K562 (cell line): ENCODE measurements at regions not wholly inside any gene's neighbourhood (a gene's known extent, or its start where the extent isn't known, plus 50 kb on each side); places are given as distances from the start of the nearest gene placed in this dataset.

Experiments used
- ATAC-seq: fragments of 200-7000 bp; cut with Tn5 transposase; 3 replicates; pipeline ENCODE4 v1.9.1; 2020; ENCODE audit warnings: moderate library complexity
- BruUV-seq: library from RNA; stranded (reverse); fragments of 400-500 nt; replicated peaks from 2 replicates; lab custom pipeline; 2021; lab: Mats Ljungman, UMichigan
- CTCF ChIA-PET: fragments of 300-600 bp; formaldehyde crosslinking; extraction: SDS; loops from one replicate; lab custom pipeline; 2021; ENCODE audit warnings: low intra/inter-chr PET ratio; lab: Yijun Ruan, JAX
- POLR2A ChIA-PET: fragments of 300-600, 350-650 bp; sonication (Branson Sonifier 250); formaldehyde crosslinking; extraction: SDS; loops from one replicate; lab custom pipeline; 2021; ENCODE audit warnings: antibody characterized with exemption, inconsistent platforms; lab: Yijun Ruan, JAX
- DNase-seq, 4 experiments: peaks; one replicate each; pipeline versions ENCODE4 v3.0.0 to v3.0.0-alpha.2; 2011 to 2018; ENCODE audit warnings: low spot score in 3 of 4, mixed read lengths in 3 of 4; ENCODE audit errors: extremely low read depth in 1 of 4
- FAIRE-seq: peaks from 2 replicates; lab custom pipeline; 2011; peaks lifted over from hg19 to GRCh38; lab: Jason Lieb, UNC
- H2AFZ ChIP-seq: 2 replicates; pipeline ENCODE4 v1.6.0; 2011; ENCODE audit warnings: low read depth, low read length, control low read depth, inconsistent platforms
- H3K27ac ChIP-seq: fragments of 200-600 bp; 3 replicates; pipeline ENCODE4 v1.8.0; 2011; ENCODE audit warnings: low read depth, mild to moderate bottlenecking, control low read depth, inconsistent platforms, low read length, moderate library complexity, mixed read lengths; ENCODE audit errors: extremely low read depth
- H3K27me3 ChIP-seq, 2 experiments: fragments of 300-600 bp in 1 of 2; 2 replicates in 1 of 2; 3 replicates in 1 of 2; pipeline versions ENCODE4 v1.6.0 to v1.8.0; 2011; ENCODE audit warnings: inconsistent platforms in 2 of 2, low read length in 2 of 2, mild to moderate bottlenecking in 1 of 2, mixed read lengths in 1 of 2, moderate library complexity in 1 of 2; ENCODE audit not compliant: control insufficient read depth in 2 of 2, insufficient read depth in 2 of 2
- H3K36me3 ChIP-seq: fragments of 300-600 bp; 3 replicates; pipeline ENCODE4 v1.8.0; 2011; ENCODE audit warnings: mild to moderate bottlenecking, low read length, inconsistent platforms; ENCODE audit not compliant: control insufficient read depth, insufficient read depth
- H3K4me1 ChIP-seq, 2 experiments: fragments of 200-600 bp in 1 of 2; replicated peaks in 1 of 2; 2 replicates in 1 of 2; 3 replicates in 1 of 2; pipeline versions ENCODE4 v1.5.1 to v1.8.0; 2011; ENCODE audit warnings: inconsistent platforms in 2 of 2, low read length in 2 of 2, mild to moderate bottlenecking in 1 of 2, mixed read lengths in 1 of 2, moderate library complexity in 1 of 2; ENCODE audit not compliant: control insufficient read depth in 2 of 2, insufficient read depth in 2 of 2
- H3K4me2 ChIP-seq: 2 replicates; pipeline ENCODE4 v1.6.1; 2011; ENCODE audit warnings: low read length, control low read depth, inconsistent platforms, mixed read lengths; ENCODE audit not compliant: insufficient read depth
- H3K4me3 ChIP-seq: fragments of 200-600 bp; sonication (generic), shearing (Covaris generic); 2 replicates; pipeline ENCODE4 v1.5.1; 2016; ENCODE audit warnings: control low read depth, inconsistent platforms
- H3K79me2 ChIP-seq: fragments of 200-600 bp; 3 replicates; pipeline ENCODE4 v1.8.0; 2011; ENCODE audit warnings: low read length, inconsistent platforms; ENCODE audit not compliant: control insufficient read depth, insufficient read depth
- H3K9ac ChIP-seq, 2 experiments: 2 replicates each; pipeline versions ENCODE4 v1.6.0 to v1.6.1; 2011; ENCODE audit warnings: low read depth in 2 of 2, low read length in 2 of 2, control low read depth in 1 of 2, inconsistent platforms in 1 of 2, mild to moderate bottlenecking in 1 of 2, mixed read lengths in 1 of 2; ENCODE audit not compliant: insufficient read depth in 1 of 2
- H3K9me1 ChIP-seq: one replicate; pipeline ENCODE4 v1.6.0; 2011; ENCODE audit warnings: inconsistent platforms, mild to moderate bottlenecking, low read length, moderate library complexity; ENCODE audit not compliant: control insufficient read depth, insufficient read depth
- H3K9me3 ChIP-seq: replicated peaks from 2 replicates; pipeline ENCODE4 v1.5.1; 2011; ENCODE audit warnings: low read depth, low read length, inconsistent platforms; ENCODE audit not compliant: control insufficient read depth, insufficient read depth
- H4K20me1 ChIP-seq: replicated peaks from 2 replicates; pipeline ENCODE4 v1.6.1; 2011; ENCODE audit warnings: low read length, inconsistent platforms, mixed read lengths; ENCODE audit not compliant: control insufficient read depth, insufficient read depth
- ADNP ChIP-seq: fragments of 200-800 bp; sonication (Bioruptor generic); IDR thresholded peaks from 2 replicates; pipeline ENCODE4 v1.6.1; 2016; ENCODE audit warnings: missing genetic modification characterization, missing compliant biosample characterization
- BRD4 ChIP-seq: fragments of 200-600 bp; sonication (generic); IDR thresholded peaks from 2 replicates; pipeline ENCODE4 v1.6.1; 2017; ENCODE audit warnings: inconsistent platforms
- ESRRB ChIP-seq: fragments of 250-450 bp; sonication (Bioruptor Pico); IDR thresholded peaks from 2 replicates; pipeline ENCODE4 v1.5.0; 2020; ENCODE audit warnings: mild to moderate bottlenecking, moderate library complexity, borderline replicate concordance
- GATAD2B ChIP-seq: fragments of 450-650 bp; IDR thresholded peaks from 2 replicates; pipeline ENCODE4 v1.6.1; 2017; ENCODE audit warnings: mild to moderate bottlenecking, borderline replicate concordance
- KLF6 ChIP-seq: fragments of 250-450 bp; sonication (Bioruptor Pico); IDR thresholded peaks from 2 replicates; pipeline ENCODE4 v1.4.0; 2020; ENCODE audit warnings: mild to moderate bottlenecking, moderate library complexity, borderline replicate concordance
- MTA3 ChIP-seq: fragments of 450-650 bp; formaldehyde crosslinking; IDR thresholded peaks from 2 replicates; pipeline ENCODE4 v1.6.1; 2017; ENCODE audit warnings: mild to moderate bottlenecking, borderline replicate concordance
- NONO ChIP-seq, 2 experiments: fragments of 200-400 bp in 1 of 2; fragments of 450-650 bp in 1 of 2; formaldehyde crosslinking in 1 of 2; IDR thresholded peaks; 2 replicates each; pipeline ENCODE4 v1.6.1; 2017; ENCODE audit warnings: low read depth in 2 of 2, mild to moderate bottlenecking in 2 of 2, moderate library complexity in 2 of 2, low read length in 1 of 2
- PTBP1 ChIP-seq: fragments of 200-400 bp; formaldehyde crosslinking; IDR thresholded peaks from 2 replicates; pipeline ENCODE4 v1.6.1; 2017; ENCODE audit warnings: low read depth, low read length
- SNIP1 ChIP-seq: fragments of 450-650 bp; IDR thresholded peaks from 2 replicates; pipeline ENCODE4 v1.7.1; 2017; ENCODE audit warnings: low read depth, mild to moderate bottlenecking
- ZBTB49 ChIP-seq: sonication (generic); formaldehyde crosslinking; IDR thresholded peaks from 2 replicates; pipeline ENCODE4 v1.8.0; 2022; ENCODE audit warnings: missing genetic modification reagents, mild to moderate bottlenecking, borderline replicate concordance
- ZNF24 ChIP-seq: fragments of 450-650 bp; IDR thresholded peaks from 2 replicates; pipeline ENCODE4 v1.6.1; 2016
- WGBS: fragments of 100-300 bp; shearing (Covaris generic); methylation state at CpG from one replicate; pipeline ENCODE4 v1.1.6; 2016; ENCODE audit warnings: low coverage, mixed read lengths; ENCODE audit not compliant: insufficient coverage; ENCODE audit errors: missing lambda C conversion rate; 5-methylcytosine and 5-hydroxymethylcytosine counted together
- in situ Hi-C: fragments of 300-500 bp; cut with MboI; formaldehyde crosslinking; loops from 4 replicates; pipeline ENCODE4 v1.15.0; 2018; ENCODE audit warnings: inconsistent platforms, mixed read lengths
- intact Hi-C: fragments of 100-400 bp; cut with micrococcal nuclease; formaldehyde crosslinking; loops from 2 replicates; pipeline ENCODE4 v1.14.2; 2022

GRCh38 chr3:144079634-144080033 is 108.0 kb downstream of the DIPK2A start:
- FAIRE-seq (no peak), DNase-seq (no peak), ATAC-seq (no peak)
- no TSS peak for BruUV-seq
- Histone ChIP-seq H3K4me3 (no peak overlapping the region), H3K9me3 (no peaks in the 10 kb centered on the region), H4K20me1 (no peaks in the 10 kb centered on the region), H3K79me2 (no peaks in the 10 kb centered on the region), H3K27ac (no peak overlapping the region), H3K9me1 (no peaks in the 10 kb centered on the region), H3K36me3 (no peaks in the 10 kb centered on the region), H3K4me1 (no peaks in the 10 kb centered on the region), H3K27me3 (no peaks in the 10 kb centered on the region), H2AFZ (no peak overlapping the region), H3K9ac (no peak overlapping the region), H3K4me2 (no peak overlapping the region)
- in situ Hi-C loops: no loop called here
- WGBS: 0% methylated on average over 2 of the region's 2 CpGs
- ChIA-PET POLR2A (no interaction called here), CTCF (no interaction called here)
- intact Hi-C loops: no loop called here
- TF ChIP-seq NONO (IDR thresholded peaks at IDR 0.05; ENCODE audit: low read depth in 2 of 2, low read length in 1 of 2) (no peak), MTA3 (no peak), KLF6 (CRISPR knock-in tag) (no peak), ZNF24 (no peak)

GRCh38 chr3:144084929-144085328 is 113.3 kb downstream of the DIPK2A start:
- TF ChIP-seq SNIP1 (no peak), ADNP (tag) (no peak), PTBP1 (no peak), ZBTB49 (CRISPR knock-in tag) (no peak), GATAD2B (no peak), BRD4 (no peak), ESRRB (no peak)
- POLR2A ChIA-PET: no interaction called here
- no peak overlapping the region for H2AFZ ChIP-seq
- 0% methylated on average over 2 of the region's 2 CpGs for WGBS
- no peak overlapping the region for H3K4me3 ChIP-seq
- CTCF ChIA-PET: no interaction called here
- no peaks in the 10 kb centered on the region for H3K9me3 ChIP-seq
- H3K4me2 ChIP-seq: no peak overlapping the region
- no peaks in the 10 kb centered on the region for H3K79me2 ChIP-seq
- no peaks in the 10 kb centered on the region for H3K36me3 ChIP-seq
- intact Hi-C loops (no loop called here), in situ Hi-C loops (no loop called here)
- no peak overlapping the region for H3K27ac ChIP-seq
- H3K9ac ChIP-seq: no peak overlapping the region
- FAIRE-seq: no peak
- H3K27me3 ChIP-seq: no peaks in the 10 kb centered on the region
- no peaks in the 10 kb centered on the region for H3K9me1 ChIP-seq
- no peak for ATAC-seq
- no peaks in the 10 kb centered on the region for H4K20me1 ChIP-seq
- no peaks in the 10 kb centered on the region for H3K4me1 ChIP-seq
- no TSS peak for BruUV-seq
- DNase-seq: no peak
